GM21825 (cell line): ENCODE measurements at regions not wholly inside any gene's neighbourhood (a gene's known extent, or its start where the extent isn't known, plus 50 kb on each side); places are given as distances from the start of the nearest gene placed in this dataset.
"Not testable (repeated sequence)": the region's sequence is repeated elsewhere in the genome, so short reads cannot be mapped to it uniquely, and the experiment has no call there.

Source experiments
- ATAC-seq: cut with Tn5 transposase; IDR thresholded peaks from one replicate; pipeline ENCODE4 v1.9.1; 2021; ENCODE audit warnings: mild to moderate bottlenecking, moderate library complexity; ENCODE audit not compliant: unreplicated experiment

DNA sequence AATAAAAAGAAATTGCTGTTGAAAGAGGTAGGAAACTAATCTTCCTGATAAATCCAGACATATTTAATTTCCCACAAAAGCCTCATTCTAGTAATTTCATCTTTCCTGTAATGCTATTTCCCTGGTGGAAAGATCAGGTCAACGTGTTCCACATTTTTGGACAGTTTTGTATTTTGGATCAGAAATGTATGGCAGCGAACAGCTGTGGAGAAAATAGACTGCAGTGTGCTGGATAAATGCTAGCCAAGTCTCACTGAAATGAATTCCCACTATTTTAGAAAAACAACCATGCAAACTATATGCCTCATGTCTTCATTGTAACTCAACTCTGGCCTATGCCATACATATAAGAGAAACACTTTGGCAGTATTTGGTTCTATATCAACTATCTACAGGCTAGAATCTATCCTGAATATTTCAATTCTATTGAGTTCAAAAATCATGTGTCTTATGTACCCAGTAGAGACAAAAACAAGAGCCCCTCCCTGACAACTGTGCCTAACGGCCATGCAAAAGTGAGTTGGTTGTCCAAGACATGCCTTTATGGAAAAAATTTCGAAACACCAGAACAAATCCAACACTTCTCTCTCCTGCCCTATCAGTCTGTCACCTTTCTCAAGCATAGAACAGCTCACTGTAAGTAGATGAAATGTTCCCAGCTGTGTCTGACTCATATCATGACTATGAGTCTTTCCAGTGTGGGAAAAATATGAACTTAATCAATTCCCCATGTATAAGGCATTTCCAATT, 191.3 kb upstream of the NREP start:
- no peak for ATAC-seq

DNA sequence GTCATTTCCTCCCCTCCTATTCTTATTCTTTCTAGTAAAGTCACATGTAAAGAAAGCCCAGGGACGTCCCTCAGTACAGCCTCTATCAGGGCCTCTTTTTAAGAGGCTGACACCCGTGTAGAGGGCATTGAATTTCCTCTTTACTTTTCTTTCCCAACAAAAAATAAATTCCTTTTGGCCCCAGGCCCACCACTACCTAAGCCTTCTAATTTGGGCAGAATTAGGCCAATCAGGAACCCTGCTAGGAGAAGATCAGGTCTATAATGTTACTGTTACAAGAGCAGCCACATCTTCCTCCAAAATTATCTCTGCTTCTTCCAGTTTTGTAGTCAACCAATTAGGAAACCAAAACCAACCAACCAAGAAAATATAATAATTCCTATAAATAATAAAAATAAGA, 189.6 kb upstream of the NREP start:
- no peak for ATAC-seq

GRCh38 chr5:111945535-111945934, 188.5 kb upstream of the NREP start:
- ATAC-seq = no peak

DNA sequence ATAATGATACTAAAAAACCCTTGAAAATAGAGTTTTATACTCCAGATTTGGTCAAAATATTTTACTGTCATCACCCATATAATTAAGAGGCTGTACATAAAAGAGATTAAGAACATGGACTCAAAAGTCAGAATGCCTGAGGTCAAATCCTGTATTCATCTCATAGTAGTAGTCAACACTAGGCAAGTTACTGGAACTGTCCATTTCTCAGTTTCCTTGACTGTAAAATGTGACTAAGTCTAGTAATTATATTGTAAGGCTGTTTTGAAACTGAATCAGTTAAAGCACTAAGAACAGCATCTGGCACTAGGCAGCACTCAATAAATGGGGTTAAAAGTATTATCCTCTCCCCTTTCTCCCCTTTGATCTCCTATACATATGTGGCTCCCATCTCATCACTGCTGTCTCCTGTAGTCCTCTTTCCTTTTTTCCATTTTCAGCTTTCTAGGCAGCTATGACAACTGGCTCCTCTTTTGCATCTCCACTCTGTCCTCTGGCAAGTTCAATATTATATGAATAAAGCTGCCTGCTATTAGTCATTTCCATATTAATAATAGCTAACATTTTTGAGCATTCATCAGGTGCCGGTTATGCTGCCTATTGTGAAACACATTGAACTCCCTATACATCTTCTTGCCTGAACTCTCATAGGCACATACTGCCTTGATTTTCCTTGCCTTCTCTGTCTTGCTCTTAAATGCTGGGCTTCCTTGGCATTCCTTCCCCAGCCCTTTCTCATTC, 185.8 kb upstream of the NREP start:
- ATAC-seq = no peak

- ATAC-seq = no peak
These were observed 185.2 kb upstream of the NREP start for GRCh38 chr5:111942201-111942600.

- ATAC-seq = no peak
These were observed 180.1 kb upstream of the NREP start for GRCh38 chr5:111937094-111937493.

DNA sequence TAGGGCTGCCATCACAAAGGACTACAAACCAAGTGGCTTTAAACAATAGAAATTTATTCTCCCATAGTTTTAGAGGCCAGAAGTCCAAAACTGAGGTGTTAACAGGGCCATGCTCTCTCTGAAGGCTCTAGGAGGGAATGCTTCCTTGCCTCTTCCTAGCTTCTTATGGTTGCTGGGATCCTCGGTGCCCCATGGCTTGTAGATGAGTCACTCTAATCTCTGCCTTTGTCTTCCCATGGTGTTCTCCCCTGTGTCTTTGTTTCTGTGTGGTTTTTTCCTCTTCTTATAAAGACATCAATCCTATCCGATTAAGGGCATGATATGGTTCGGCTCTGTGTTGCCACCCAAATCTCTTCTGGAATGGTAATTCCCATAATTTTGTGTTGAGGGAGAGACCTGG, 178.8 kb upstream of the NREP start:
- ATAC-seq = no peak

GRCh38 chr5:111935009-111935408, 178.0 kb upstream of the NREP start:
- ATAC-seq = no peak

- ATAC-seq = no peak
These were observed 177.5 kb upstream of the NREP start for GRCh38 chr5:111934511-111934910.

- ATAC-seq = no peak
These were observed 176.1 kb upstream of the NREP start for GRCh38 chr5:111933086-111933485.

DNA sequence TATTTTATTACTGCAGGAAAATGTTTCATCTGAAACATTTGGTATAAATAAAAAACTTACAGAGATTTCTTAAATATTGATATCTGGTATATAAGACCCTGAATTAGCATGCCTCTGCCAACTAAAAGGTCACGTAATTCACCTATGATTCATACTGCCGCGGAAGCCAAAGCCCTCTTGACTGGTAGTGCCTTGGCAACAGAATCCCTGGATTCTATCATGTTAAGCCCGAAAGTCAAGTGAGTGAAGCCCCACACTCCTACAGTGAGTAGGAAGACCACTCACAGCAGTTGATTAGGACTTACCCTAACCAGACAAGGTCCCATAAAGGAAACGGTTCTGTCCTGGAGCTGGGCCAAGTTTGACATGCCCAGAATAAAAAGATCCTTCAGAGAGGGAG, 175.6 kb upstream of the NREP start:
- no peak for ATAC-seq

DNA sequence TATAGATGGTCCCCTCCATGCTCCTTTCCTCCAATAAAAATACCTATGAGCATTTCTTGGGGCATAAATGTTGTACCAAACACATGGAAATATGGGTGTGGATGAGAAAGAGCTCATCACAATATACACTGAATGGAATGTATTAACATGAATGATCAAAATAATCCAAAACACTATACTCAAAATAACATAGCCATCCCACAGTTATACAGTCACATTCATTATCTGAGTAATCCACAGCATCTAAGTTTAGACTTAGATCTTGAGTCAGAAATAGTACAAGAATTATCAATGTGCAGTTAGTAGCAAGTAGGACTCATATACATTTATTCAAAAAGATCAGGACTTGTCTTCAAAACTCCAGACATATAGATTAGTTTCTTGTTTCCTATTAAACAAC, 175.2 kb upstream of the NREP start:
- ATAC-seq = no peak

GRCh38 chr5:111931655-111932054, 174.7 kb upstream of the NREP start:
- ATAC-seq = no peak

DNA sequence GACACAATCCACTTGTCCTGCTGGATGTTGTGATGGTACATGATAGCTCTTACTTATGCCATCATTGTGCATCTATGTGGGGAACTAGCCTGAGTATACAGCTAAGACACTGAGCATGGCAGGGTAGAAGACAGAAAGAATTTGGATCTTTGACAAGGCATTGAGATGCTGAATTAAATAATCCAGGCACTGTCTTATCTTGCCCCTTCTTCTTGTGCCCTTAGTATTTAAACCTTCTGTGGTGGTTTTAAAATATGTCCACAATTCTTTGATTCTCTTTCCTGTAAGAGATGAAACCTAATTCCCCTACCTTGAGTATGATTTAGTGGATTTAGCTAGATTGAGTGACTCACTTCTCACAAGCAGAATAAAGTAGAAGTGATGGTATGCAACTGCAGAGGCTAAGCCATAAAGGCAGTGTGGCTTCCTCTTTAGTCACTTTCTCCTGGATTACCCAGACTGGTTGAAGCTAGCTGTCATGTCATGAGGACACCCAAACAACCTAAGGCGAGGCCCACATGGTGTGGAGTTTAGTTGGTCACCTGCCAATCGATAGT, 174.0 kb upstream of the NREP start:
- ATAC-seq = no peak

GRCh38 chr5:111930449-111930848, 173.5 kb upstream of the NREP start:
- ATAC-seq = no peak

GRCh38 chr5:111929867-111930266, 172.9 kb upstream of the NREP start:
- no peak for ATAC-seq

- ATAC-seq = no peak
These were observed 172.3 kb upstream of the NREP start for GRCh38 chr5:111929261-111929660.

GRCh38 chr5:111928511-111928910, 171.5 kb upstream of the NREP start:
- no peak for ATAC-seq

DNA sequence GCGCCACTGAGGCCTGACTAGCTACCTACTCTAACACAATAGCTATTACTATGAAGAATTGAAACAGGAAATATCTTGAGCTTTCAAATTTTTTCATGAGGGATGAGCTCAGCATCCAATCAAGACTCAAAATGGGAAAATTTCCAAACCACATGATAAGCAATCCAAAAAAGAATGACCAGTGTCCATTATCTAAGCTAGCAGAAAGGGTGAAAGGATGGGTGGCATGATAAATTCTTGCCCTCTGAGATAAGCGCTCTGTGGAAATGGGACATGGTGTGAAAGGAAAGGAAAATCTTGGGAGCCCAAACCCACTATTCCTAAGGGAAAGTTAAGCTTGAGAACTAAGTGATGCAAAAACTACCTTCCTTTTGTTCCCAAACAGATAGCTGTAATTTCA, 170.2 kb upstream of the NREP start:
- no peak for ATAC-seq

- no peak for ATAC-seq
These were observed 169.0 kb upstream of the NREP start for GRCh38 chr5:111926026-111926425.

GRCh38 chr5:111922344-111922743, 165.3 kb upstream of the NREP start:
- ATAC-seq = no peak

DNA sequence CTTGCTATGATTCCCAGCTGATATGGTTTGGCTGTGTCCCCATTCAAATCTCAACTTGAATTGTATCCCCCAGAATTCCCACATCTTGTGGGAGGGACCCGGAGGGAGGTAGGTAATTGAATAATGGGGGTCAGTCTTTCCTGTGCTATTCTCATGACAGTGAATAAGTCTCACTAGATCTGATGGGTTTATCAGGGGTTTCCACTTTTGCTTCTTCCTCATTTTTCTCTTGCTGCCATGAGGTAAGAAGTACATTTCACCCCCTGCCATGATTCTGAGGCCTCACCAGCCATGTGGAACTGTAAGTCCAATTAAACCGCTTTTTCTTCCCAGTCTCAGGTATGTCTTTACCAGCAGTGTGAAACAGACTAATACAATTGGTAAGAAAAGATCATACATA, 164.7 kb upstream of the NREP start:
- not testable (repeated sequence) for ATAC-seq
